GM12878 (cell line): ENCODE measurements at regions not wholly inside any gene's neighbourhood (a gene's known extent, or its start where the extent isn't known, plus 50 kb on each side); places are given as distances from the start of the nearest gene placed in this dataset.

Source experiments
- ATAC-seq: fragments of 200-7000 bp; cut with Tn5 transposase; 3 replicates; pipeline ENCODE4 v1.9.1; 2020; ENCODE audit warnings: mild to moderate bottlenecking, moderate library complexity
- BruUV-seq: library from RNA; stranded (reverse); fragments of 400-500 nt; replicated peaks from 2 replicates; lab custom pipeline; 2021; lab: Mats Ljungman, UMichigan
- CTCF ChIA-PET: fragments of 300-600 bp; sonication (Branson Sonifier 250); formaldehyde crosslinking; extraction: SDS; loops from one replicate; lab custom pipeline; 2021; ENCODE audit warnings: inconsistent platforms; lab: Yijun Ruan, JAX
- POLR2A ChIA-PET: fragments of 350-600 bp; formaldehyde crosslinking; extraction: SDS; loops from one replicate; lab custom pipeline; 2021; ENCODE audit warnings: inconsistent platforms; lab: Charles Lee
- RAD21 ChIA-PET: fragments of 300-600 bp; sonication (Branson Sonifier 250); formaldehyde crosslinking; loops from one replicate; lab custom pipeline; 2023; ENCODE audit warnings: antibody characterized with exemption; ENCODE audit not compliant: unreplicated experiment; lab: Charles Lee
- SMC1A ChIA-PET: fragments of 300-600 bp; sonication (Branson Sonifier 250); formaldehyde crosslinking; loops from one replicate; lab custom pipeline; 2023; ENCODE audit not compliant: unreplicated experiment, uncharacterized antibody; lab: Charles Lee
- DNase-seq: peaks from one replicate; pipeline ENCODE4 v3.0.0-alpha.2; 2011; ENCODE audit warnings: low read depth, low spot score
- FAIRE-seq: peaks from 3 replicates; lab custom pipeline; 2011; peaks lifted over from hg19 to GRCh38; lab: Jason Lieb, UNC
- H2AFZ ChIP-seq: 2 replicates; pipeline ENCODE4 v1.6.0; 2011; ENCODE audit warnings: low read depth, low read length, control low read depth; ENCODE audit not compliant: control insufficient read depth
- H3K27ac ChIP-seq: 2 replicates; pipeline ENCODE4 v1.5.1; 2011; ENCODE audit warnings: control low read depth; ENCODE audit not compliant: control insufficient read depth, insufficient read depth
- H3K27me3 ChIP-seq, 2 experiments: replicated peaks in 1 of 2; 2 replicates each; pipeline versions ENCODE4 v1.6.0 to v1.6.1; 2011; ENCODE audit warnings: low read length in 1 of 2; ENCODE audit not compliant: control insufficient read depth in 2 of 2, insufficient read depth in 2 of 2
- H3K36me3 ChIP-seq, 2 experiments: 2 replicates each; pipeline ENCODE4 v1.5.1; 2011; ENCODE audit warnings: low read length in 1 of 2; ENCODE audit not compliant: control insufficient read depth in 2 of 2, insufficient read depth in 2 of 2
- H3K4me1 ChIP-seq: 2 replicates; pipeline ENCODE4 v1.6.1; 2011; ENCODE audit warnings: mild to moderate bottlenecking, low read length, moderate library complexity, mixed read lengths; ENCODE audit not compliant: control insufficient read depth, insufficient read depth
- H3K4me2 ChIP-seq: 2 replicates; pipeline ENCODE4 v1.6.0; 2011; ENCODE audit warnings: control low read depth; ENCODE audit not compliant: control insufficient read depth, insufficient read depth
- H3K4me3 ChIP-seq: fragments of 200-600 bp; sonication (generic); 2 replicates; pipeline ENCODE4 v1.5.1; 2016
- H3K79me2 ChIP-seq: 2 replicates; pipeline ENCODE4 v1.6.0; 2011; ENCODE audit warnings: low read length; ENCODE audit not compliant: control insufficient read depth, insufficient read depth
- H3K9ac ChIP-seq: 2 replicates; pipeline ENCODE4 v1.8.0; 2011; ENCODE audit warnings: low read length, control low read depth, mixed read lengths; ENCODE audit not compliant: control insufficient read depth, insufficient read depth
- H3K9me3 ChIP-seq: replicated peaks from 3 replicates; pipeline ENCODE4 v1.5.1; 2011; ENCODE audit warnings: mild to moderate bottlenecking, low read length; ENCODE audit not compliant: control insufficient read depth, insufficient read depth
- H4K20me1 ChIP-seq: 2 replicates; pipeline ENCODE4 v1.6.0; 2011; ENCODE audit not compliant: control insufficient read depth, insufficient read depth
- ATF7 ChIP-seq: fragments of 450-650 bp; IDR thresholded peaks from 2 replicates; pipeline ENCODE4 v1.6.1; 2016; ENCODE audit warnings: low read depth, mild to moderate bottlenecking
- BMI1 ChIP-seq: fragments of 450-650 bp; IDR thresholded peaks from 2 replicates; pipeline ENCODE4 v1.6.1; 2016; ENCODE audit warnings: mild to moderate bottlenecking, moderate library complexity, borderline replicate concordance
- EP300 ChIP-seq, 2 experiments: fragments of 150-350 bp in 1 of 2; IDR thresholded peaks; 2 replicates each; pipeline ENCODE4 v1.6.1; 2011 to 2012; ENCODE audit warnings: low read depth in 2 of 2, low read length in 2 of 2, borderline replicate concordance in 1 of 2, improper control_type of control experiment in 1 of 2, inconsistent platforms in 1 of 2; ENCODE audit not compliant: control insufficient read depth in 1 of 2
- GATAD2B ChIP-seq: fragments of 450-650 bp; conservative IDR thresholded peaks from 2 replicates; pipeline ENCODE4 v1.6.1; 2017; ENCODE audit warnings: low read depth, mild to moderate bottlenecking, moderate library complexity
- IKZF2 ChIP-seq, 2 experiments: fragments of 450-650 bp; IDR thresholded peaks; 2 replicates each; pipeline ENCODE4 v1.6.1; 2017; ENCODE audit warnings: mild to moderate bottlenecking in 2 of 2, moderate library complexity in 2 of 2
- IRF4 ChIP-seq: IDR thresholded peaks from 2 replicates; pipeline ENCODE4 v1.6.1; 2011; ENCODE audit warnings: low read depth, low read length
- MEF2A ChIP-seq: IDR thresholded peaks from 2 replicates; pipeline ENCODE4 v1.6.1; 2011; ENCODE audit warnings: low read depth, mild to moderate bottlenecking, low read length, moderate library complexity; ENCODE audit not compliant: insufficient read depth
- MEF2B ChIP-seq: fragments of 450-650 bp; IDR thresholded peaks from 2 replicates; pipeline ENCODE4 v1.6.1; 2018; ENCODE audit warnings: mild to moderate bottlenecking, moderate library complexity; ENCODE audit not compliant: partially characterized antibody, poor library complexity, severe bottlenecking
- MLLT1 ChIP-seq: fragments of 450-650 bp; IDR thresholded peaks from 2 replicates; pipeline ENCODE4 v1.6.1; 2016; ENCODE audit warnings: mild to moderate bottlenecking
- MYC ChIP-seq: IDR thresholded peaks from 2 replicates; pipeline ENCODE4 v1.6.1; 2011; ENCODE audit warnings: mild to moderate bottlenecking, low read length, moderate library complexity, inconsistent platforms; ENCODE audit not compliant: insufficient read depth, insufficient replicate concordance, insufficient read length, severe bottlenecking
- NBN ChIP-seq: fragments of 450-650 bp; IDR thresholded peaks from 2 replicates; pipeline ENCODE4 v1.6.1; 2016
- RAD51 ChIP-seq: fragments of 450-650 bp; IDR thresholded peaks from 2 replicates; pipeline ENCODE4 v1.6.1; 2016; ENCODE audit warnings: moderate library complexity, mild to moderate bottlenecking, inconsistent platforms
- RELB ChIP-seq: fragments of 450-650 bp; IDR thresholded peaks from 2 replicates; pipeline ENCODE4 v1.6.1; 2017; ENCODE audit warnings: low read depth, mild to moderate bottlenecking, moderate library complexity
- SMAD1 ChIP-seq: fragments of 450-650 bp; IDR thresholded peaks from 2 replicates; pipeline ENCODE4 v1.6.1; 2018; ENCODE audit warnings: mild to moderate bottlenecking, low read depth; ENCODE audit not compliant: partially characterized antibody
- SREBF2 ChIP-seq: IDR thresholded peaks from 2 replicates; pipeline ENCODE4 v1.6.1; 2012; ENCODE audit warnings: mild to moderate bottlenecking, low read length
- ZNF384 ChIP-seq: IDR thresholded peaks from 2 replicates; pipeline ENCODE4 v1.6.1; 2012; ENCODE audit warnings: low read depth, mild to moderate bottlenecking, low read length, improper control_type of control experiment, borderline replicate concordance
- WGBS: methylation state at CpG from one replicate; pipeline ENCODE4 v1.1.6; 2016; ENCODE audit warnings: low lambda C conversion rate; ENCODE audit not compliant: insufficient replicate concordance, insufficient coverage; ENCODE audit errors: missing lambda C conversion rate; 5-methylcytosine and 5-hydroxymethylcytosine counted together
- in situ Hi-C: fragments of 300-500 bp; cut with MboI; formaldehyde crosslinking; loops from 9 replicates; pipeline ENCODE4 v1.14.3; 2018; ENCODE audit warnings: mixed read lengths
- intact Hi-C: fragments of 100-400 bp; cut with micrococcal nuclease; formaldehyde crosslinking; loops from one replicate; pipeline ENCODE4 v1.14.2; 2022; ENCODE audit not compliant: unreplicated experiment
- TF ChIP-seq, protein P1 (sequence below): fragments of 150-350 bp; IDR thresholded peaks from 2 replicates; pipeline ENCODE4 v1.6.1; 2014; ENCODE audit warnings: mild to moderate bottlenecking, low read depth, low read length

GRCh38 chr4:155615081-155615887, 51.4 kb upstream of the GUCY1A1 start:
- Histone ChIP-seq H3K4me1 (no peaks in the 10 kb centered on the region), H3K9ac (no peak overlapping the region), H3K27me3 (no peaks in the 10 kb centered on the region; a peak in 1 of 4 replicates), H3K4me3 (no peak overlapping the region), H3K79me2 (no peaks in the 10 kb centered on the region), H3K27ac (no peak overlapping the region), H2AFZ (no peak overlapping the region), H3K9me3 (no peaks in the 10 kb centered on the region), H4K20me1 (no peaks in the 10 kb centered on the region), H3K36me3 (no peaks in the 10 kb centered on the region), H3K4me2 (peak overlapping the region; percentile 25; the same call in 1 of the 2 replicates)
- FAIRE-seq (peak; percentile 35), ATAC-seq (peak; percentile 70), DNase-seq (no peak)
- intact Hi-C loops, result no loop called here
- in situ Hi-C loops, result no loop called here
- RAD21 ChIA-PET, result interaction anchor here (0.8 to 2.5 kb wide), 19 partner anchors 9 to 148 kb away, joined by 3 to 17 read pairs (median 4); partner anchors contain the start of genes GUCY1A1 and GUCY1B1
- WGBS, result 18% methylated on average over 4 of the region's 4 CpGs
- CTCF ChIA-PET, result interaction anchor here (0.9 to 2.4 kb wide), 6 partner anchors 8 to 86 kb away, joined by 3 to 14 read pairs (median 4); no protein-coding TSS in a partner anchor
- TF ChIP-seq RELB (peak; percentile 53; the same call in 1 of the 2 replicates), ZNF384 (peak; percentile 54; the same call in 1 of the 2 replicates), IRF4 (no peak), MEF2A (no peak), ATF7 (no peak), NBN (peak; percentile 92), GATAD2B (0 out of 2 replicates have a peak, but pooled peaks have one; percentile 25), SREBF2 (no peak), MYC (no peak), IKZF2 (IDR thresholded peaks at IDR 0.05) (peak in 1 of 2 experiments; percentile 43; a peak in 2 of 4 replicates), BMI1 (0 out of 2 replicates have a peak, but pooled peaks have one; percentile 35), MEF2B (peak; percentile 10), SMAD1 (peak; percentile 95), MLLT1 (peak; percentile 75), EP300 (IDR thresholded peaks at IDR 0.05; ENCODE audit: borderline replicate concordance in 1 of 2, control insufficient read depth in 1 of 2, low read depth in 2 of 2, low read length in 2 of 2) (no peak), RAD51 (0 out of 2 replicates have a peak, but pooled peaks have one; percentile 7)
- TF ChIP-seq, protein P1, sequence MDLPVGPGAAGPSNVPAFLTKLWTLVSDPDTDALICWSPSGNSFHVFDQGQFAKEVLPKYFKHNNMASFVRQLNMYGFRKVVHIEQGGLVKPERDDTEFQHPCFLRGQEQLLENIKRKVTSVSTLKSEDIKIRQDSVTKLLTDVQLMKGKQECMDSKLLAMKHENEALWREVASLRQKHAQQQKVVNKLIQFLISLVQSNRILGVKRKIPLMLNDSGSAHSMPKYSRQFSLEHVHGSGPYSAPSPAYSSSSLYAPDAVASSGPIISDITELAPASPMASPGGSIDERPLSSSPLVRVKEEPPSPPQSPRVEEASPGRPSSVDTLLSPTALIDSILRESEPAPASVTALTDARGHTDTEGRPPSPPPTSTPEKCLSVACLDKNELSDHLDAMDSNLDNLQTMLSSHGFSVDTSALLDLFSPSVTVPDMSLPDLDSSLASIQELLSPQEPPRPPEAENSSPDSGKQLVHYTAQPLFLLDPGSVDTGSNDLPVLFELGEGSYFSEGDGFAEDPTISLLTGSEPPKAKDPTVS, result no peak
- BruUV-seq, result TSS peak; percentile 100
- SMC1A ChIA-PET, result interaction anchor here (0.8 to 4.2 kb wide), 28 partner anchors 10 to 172 kb away, joined by 3 to 50 read pairs (median 4); partner anchors contain the start of genes GUCY1A1 and GUCY1B1
- POLR2A ChIA-PET, result interaction anchor here (0.6 to 2.9 kb wide), 6 partner anchors 9 to 294 kb away, joined by 3 to 16 read pairs (median 4); no protein-coding TSS in a partner anchor
